GM12878 (cell line): ENCODE measurements at regions not wholly inside any gene's neighbourhood (a gene's known extent, or its start where the extent isn't known, plus 50 kb on each side); places are given as distances from the start of the nearest gene placed in this dataset.

Experiments
- BRCA1 ChIP-seq: IDR thresholded peaks from 2 replicates; pipeline ENCODE4 v1.6.1; 2011; ENCODE audit warnings: low read depth, low read length, improper control_type of control experiment
- E2F4 ChIP-seq: IDR thresholded peaks from 2 replicates; pipeline ENCODE4 v1.6.1; 2012; ENCODE audit warnings: low read depth, low read length, improper control_type of control experiment
- E2F8 ChIP-seq: fragments of 450-650 bp; IDR thresholded peaks from 2 replicates; pipeline ENCODE4 v1.6.1; 2018; ENCODE audit warnings: mild to moderate bottlenecking, low read depth, moderate library complexity; ENCODE audit not compliant: partially characterized antibody
- MTA2 ChIP-seq: fragments of 450-650 bp; IDR thresholded peaks from 2 replicates; pipeline ENCODE4 v1.6.1; 2016; ENCODE audit warnings: low read depth, mild to moderate bottlenecking, moderate library complexity
- POLR2A ChIP-seq: IDR thresholded peaks from 2 replicates; pipeline ENCODE4 v1.6.1; 2011; ENCODE audit warnings: low read depth, mild to moderate bottlenecking, low read length
- SIN3A ChIP-seq: IDR thresholded peaks from 2 replicates; pipeline ENCODE4 v1.6.1; 2012; ENCODE audit warnings: low read depth, low read length, improper control_type of control experiment
- ZNF687 ChIP-seq: fragments of 450-650 bp; IDR thresholded peaks from 2 replicates; pipeline ENCODE4 v1.6.1; 2017; ENCODE audit warnings: mild to moderate bottlenecking, moderate library complexity
- TF ChIP-seq, protein P1 (sequence below): fragments of 450-650 bp; IDR thresholded peaks from 2 replicates; pipeline ENCODE4 v1.6.1; 2014; ENCODE audit warnings: mild to moderate bottlenecking
- TF ChIP-seq, protein P2 (sequence below): fragments of 450-650 bp; IDR thresholded peaks from 2 replicates; pipeline ENCODE4 v1.6.1; 2017; ENCODE audit warnings: borderline replicate concordance

GRCh38 chr13:112185466-112185865, 118.5 kb downstream of the SOX1 start (continued):
- TF ChIP-seq, protein P1, sequence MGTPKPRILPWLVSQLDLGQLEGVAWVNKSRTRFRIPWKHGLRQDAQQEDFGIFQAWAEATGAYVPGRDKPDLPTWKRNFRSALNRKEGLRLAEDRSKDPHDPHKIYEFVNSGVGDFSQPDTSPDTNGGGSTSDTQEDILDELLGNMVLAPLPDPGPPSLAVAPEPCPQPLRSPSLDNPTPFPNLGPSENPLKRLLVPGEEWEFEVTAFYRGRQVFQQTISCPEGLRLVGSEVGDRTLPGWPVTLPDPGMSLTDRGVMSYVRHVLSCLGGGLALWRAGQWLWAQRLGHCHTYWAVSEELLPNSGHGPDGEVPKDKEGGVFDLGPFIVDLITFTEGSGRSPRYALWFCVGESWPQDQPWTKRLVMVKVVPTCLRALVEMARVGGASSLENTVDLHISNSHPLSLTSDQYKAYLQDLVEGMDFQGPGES, result no peak
- TF ChIP-seq BRCA1 (no peak), ZNF687 (no peak), E2F4 (no peak), E2F8 (no peak), MTA2 (no peak), POLR2A (no peak), SIN3A (no peak)
- TF ChIP-seq, protein P2, sequence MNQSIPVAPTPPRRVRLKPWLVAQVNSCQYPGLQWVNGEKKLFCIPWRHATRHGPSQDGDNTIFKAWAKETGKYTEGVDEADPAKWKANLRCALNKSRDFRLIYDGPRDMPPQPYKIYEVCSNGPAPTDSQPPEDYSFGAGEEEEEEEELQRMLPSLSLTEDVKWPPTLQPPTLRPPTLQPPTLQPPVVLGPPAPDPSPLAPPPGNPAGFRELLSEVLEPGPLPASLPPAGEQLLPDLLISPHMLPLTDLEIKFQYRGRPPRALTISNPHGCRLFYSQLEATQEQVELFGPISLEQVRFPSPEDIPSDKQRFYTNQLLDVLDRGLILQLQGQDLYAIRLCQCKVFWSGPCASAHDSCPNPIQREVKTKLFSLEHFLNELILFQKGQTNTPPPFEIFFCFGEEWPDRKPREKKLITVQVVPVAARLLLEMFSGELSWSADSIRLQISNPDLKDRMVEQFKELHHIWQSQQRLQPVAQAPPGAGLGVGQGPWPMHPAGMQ, result no peak
